Astrocyte (in vitro differentiated cells and primary cell): ENCODE measurements at regions not wholly inside any gene's neighbourhood (a gene's known extent, or its start where the extent isn't known, plus 50 kb on each side); places are given as distances from the start of the nearest gene placed in this dataset.

Experiments used
- DNase-seq: peaks from one replicate; pipeline ENCODE4 v3.0.0-alpha.2; 2010; ENCODE audit warnings: low read depth
- FAIRE-seq: peaks from 2 replicates; lab custom pipeline; 2011; peaks lifted over from hg19 to GRCh38; lab: Jason Lieb, UNC
- H2AFZ ChIP-seq: 2 replicates; pipeline ENCODE4 v1.6.0; 2012; ENCODE audit warnings: low read depth, low read length, inconsistent platforms
- H3K27ac ChIP-seq: 2 replicates; pipeline ENCODE4 v1.5.1; 2011; ENCODE audit warnings: low read depth, low read length, inconsistent platforms
- H3K27me3 ChIP-seq: 2 replicates; pipeline ENCODE4 v1.6.0; 2011; ENCODE audit warnings: low read length, inconsistent platforms; ENCODE audit not compliant: insufficient read depth
- H3K36me3 ChIP-seq: 2 replicates; pipeline ENCODE4 v1.5.1; 2011; ENCODE audit warnings: low read length, inconsistent platforms; ENCODE audit not compliant: insufficient read depth
- H3K4me1 ChIP-seq: 2 replicates; pipeline ENCODE4 v1.5.1; 2011; ENCODE audit warnings: low read length, inconsistent platforms; ENCODE audit not compliant: insufficient read depth
- H3K4me2 ChIP-seq: 2 replicates; pipeline ENCODE4 v1.6.0; 2012; ENCODE audit warnings: low read length, inconsistent platforms
- H3K4me3 ChIP-seq: 2 replicates; pipeline ENCODE4 v1.5.1; 2011; ENCODE audit warnings: low read depth, mild to moderate bottlenecking, low read length, inconsistent platforms; ENCODE audit not compliant: insufficient read depth
- H3K79me2 ChIP-seq: 2 replicates; pipeline ENCODE4 v1.6.0; 2012; ENCODE audit warnings: mild to moderate bottlenecking, low read length, inconsistent platforms; ENCODE audit not compliant: insufficient read depth
- H3K9ac ChIP-seq: 2 replicates; pipeline ENCODE4 v1.6.0; 2012; ENCODE audit warnings: mild to moderate bottlenecking, low read length, inconsistent platforms
- H3K9me3 ChIP-seq: 2 replicates; pipeline ENCODE4 v1.5.1; 2012; ENCODE audit warnings: low read depth, mild to moderate bottlenecking, low read length, inconsistent platforms; ENCODE audit not compliant: insufficient read depth
- H4K20me1 ChIP-seq: 2 replicates; pipeline ENCODE4 v1.6.0; 2012; ENCODE audit warnings: low read length, inconsistent platforms; ENCODE audit not compliant: insufficient read depth
- H3K27ac Mint-ChIP-seq: one replicate; pipeline ENCODE4 v1.8.0; 2021; ENCODE audit warnings: mild to moderate bottlenecking, mixed read lengths; ENCODE audit not compliant: unreplicated experiment
- H3K27me3 Mint-ChIP-seq: one replicate; pipeline ENCODE4 v1.8.0; 2021; ENCODE audit warnings: low read depth, mixed read lengths; ENCODE audit not compliant: unreplicated experiment
- H3K36me3 Mint-ChIP-seq: one replicate; pipeline ENCODE4 v1.8.0; 2021; ENCODE audit warnings: low read depth, mixed read lengths; ENCODE audit not compliant: unreplicated experiment
- H3K4me1 Mint-ChIP-seq: one replicate; pipeline ENCODE4 v1.8.0; 2021; ENCODE audit warnings: low read depth, mixed read lengths; ENCODE audit not compliant: unreplicated experiment
- H3K4me3 Mint-ChIP-seq: one replicate; pipeline ENCODE4 v1.8.0; 2021; ENCODE audit warnings: mild to moderate bottlenecking, moderate library complexity, mixed read lengths; ENCODE audit not compliant: unreplicated experiment
- H3K9me3 Mint-ChIP-seq: one replicate; pipeline ENCODE4 v1.8.0; 2021; ENCODE audit warnings: mild to moderate bottlenecking, mixed read lengths; ENCODE audit not compliant: unreplicated experiment
- CTCF ChIP-seq: IDR thresholded peaks from 2 replicates; pipeline ENCODE4 v1.5.1; 2011; ENCODE audit warnings: low read depth, mild to moderate bottlenecking, inconsistent platforms, low read length, moderate library complexity; ENCODE audit not compliant: insufficient read depth
- EZH2 ChIP-seq: IDR thresholded peaks from 2 replicates; pipeline ENCODE4 v1.6.1; 2012; ENCODE audit warnings: mild to moderate bottlenecking, low read length, inconsistent platforms; ENCODE audit not compliant: insufficient read depth

- DNase-seq (no peak), FAIRE-seq (no peak)
- Histone ChIP-seq H3K79me2 (no peaks in the 10 kb centered on the region), H3K27me3 (no peaks in the 10 kb centered on the region), H3K4me2 (no peak overlapping the region), H3K36me3 (no peaks in the 10 kb centered on the region), H3K4me3 (no peak overlapping the region), H2AFZ (no peak overlapping the region), H3K27ac (no peak overlapping the region), H3K9ac (no peak overlapping the region), H4K20me1 (no peaks in the 10 kb centered on the region), H3K4me1 (no peaks in the 10 kb centered on the region), H3K9me3 (no peaks in the 10 kb centered on the region)
- Mint-ChIP-seq H3K36me3 (no peaks in the 10 kb centered on the region), H3K27ac (no peak overlapping the region), H3K4me3 (no peak overlapping the region), H3K9me3 (peaks cover 2% of the 10 kb centered on the region), H3K4me1 (peaks cover 2% of the 10 kb centered on the region), H3K27me3 (peaks cover 7% of the 10 kb centered on the region)
- TF ChIP-seq CTCF = no peak
Observed at GRCh38 chr3:8145661-8146060, 356.0 kb upstream of the LMCD1 start.

GRCh38 chr3:8147711-8148110 lies 353.9 kb upstream of the LMCD1 start:
- Histone ChIP-seq H3K9me3 (no peaks in the 10 kb centered on the region), H3K27me3 (no peaks in the 10 kb centered on the region), H3K27ac (no peak overlapping the region), H3K36me3 (no peaks in the 10 kb centered on the region), H3K4me1 (no peaks in the 10 kb centered on the region), H3K4me2 (no peak overlapping the region), H3K79me2 (no peaks in the 10 kb centered on the region), H4K20me1 (no peaks in the 10 kb centered on the region), H3K4me3 (no peak overlapping the region), H3K9ac (no peak overlapping the region), H2AFZ (no peak overlapping the region)
- TF ChIP-seq CTCF (no peak), EZH2 (no peak)
- DNase-seq (no peak), FAIRE-seq (no peak)
- no peak overlapping the region for H3K4me3 Mint-ChIP-seq
- H3K9me3 Mint-ChIP-seq = peaks cover 2% of the 10 kb centered on the region
- peaks cover 5% of the 10 kb centered on the region for H3K4me1 Mint-ChIP-seq
- peaks cover 7% of the 10 kb centered on the region for H3K27me3 Mint-ChIP-seq
- H3K36me3 Mint-ChIP-seq = no peaks in the 10 kb centered on the region
- H3K27ac Mint-ChIP-seq = no peak overlapping the region

- DNase-seq = no peak
- no peak overlapping the region for H3K4me3 ChIP-seq
- no peak for FAIRE-seq
Observed at GRCh38 chr3:8152821-8153418, 348.7 kb upstream of the LMCD1 start.

More at GRCh38 chr3:8152821-8153418, 348.7 kb upstream of the LMCD1 start:
- no peak overlapping the region for H3K27ac ChIP-seq
- H2AFZ ChIP-seq = no peak overlapping the region
- H4K20me1 ChIP-seq = no peaks in the 10 kb centered on the region
- no peaks in the 10 kb centered on the region for H3K27me3 Mint-ChIP-seq
- no peaks in the 10 kb centered on the region for H3K27me3 ChIP-seq
- H3K4me2 ChIP-seq = no peak overlapping the region
- no peaks in the 10 kb centered on the region for H3K36me3 ChIP-seq
- peaks cover 2% of the 10 kb centered on the region for H3K9me3 Mint-ChIP-seq
- no peaks in the 10 kb centered on the region for H3K36me3 Mint-ChIP-seq
- no peak overlapping the region for H3K9ac ChIP-seq
- H3K4me1 Mint-ChIP-seq = peaks cover 5% of the 10 kb centered on the region
- TF ChIP-seq CTCF (no peak), EZH2 (no peak)
- no peaks in the 10 kb centered on the region for H3K79me2 ChIP-seq
- H3K27ac Mint-ChIP-seq = no peak overlapping the region
- H3K4me1 ChIP-seq = no peaks in the 10 kb centered on the region
- no peaks in the 10 kb centered on the region for H3K9me3 ChIP-seq
- no peak overlapping the region for H3K4me3 Mint-ChIP-seq
